ENCODE measurements at regions not wholly inside any gene's neighbourhood (a gene's known extent, or its start where the extent isn't known, plus 50 kb on each side); places are given as distances from the start of the nearest gene placed in this dataset.

DNA sequence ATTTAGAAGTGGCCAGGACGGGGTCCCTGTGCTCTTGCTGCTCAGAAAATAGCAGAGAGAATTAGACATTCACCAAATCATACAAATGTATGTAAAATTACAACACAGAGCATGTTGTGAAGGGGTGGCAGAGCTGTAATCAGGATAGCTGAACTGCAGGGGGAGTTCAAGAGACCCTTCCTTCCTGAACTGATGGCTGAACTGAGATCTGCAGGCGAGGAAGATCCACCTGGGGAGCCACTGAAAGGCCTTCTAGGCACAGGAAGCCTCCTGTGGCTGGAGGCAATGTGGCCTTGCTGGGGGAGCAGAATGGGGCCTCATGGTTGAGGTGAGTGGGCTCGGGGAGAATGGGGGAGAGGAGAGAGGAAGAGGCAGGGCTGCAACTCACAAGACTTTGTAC, 216.5 kb downstream of the PRDM2 start:
- TF ChIP-seq TCF12 (IDR thresholded peaks at IDR 0.05) (no peak), TCF12 (CRISPR knock-in tag; IDR thresholded peaks at IDR 0.05) (no peak), ZNF260 (CRISPR knock-in tag; IDR thresholded peaks at IDR 0.05; ENCODE audit: borderline replicate concordance, low read depth) (no peak), POLR2AphosphoS5 (IDR thresholded peaks at IDR 0.05; ENCODE audit: low read depth, low read length) (no peak), ZNF776 (CRISPR knock-in tag; IDR thresholded peaks at IDR 0.05) (no peak), RFX5 (IDR thresholded peaks at IDR 0.05; ENCODE audit: low read depth, low read length) (no peak)
- TF ChIP-seq, protein P1, sequence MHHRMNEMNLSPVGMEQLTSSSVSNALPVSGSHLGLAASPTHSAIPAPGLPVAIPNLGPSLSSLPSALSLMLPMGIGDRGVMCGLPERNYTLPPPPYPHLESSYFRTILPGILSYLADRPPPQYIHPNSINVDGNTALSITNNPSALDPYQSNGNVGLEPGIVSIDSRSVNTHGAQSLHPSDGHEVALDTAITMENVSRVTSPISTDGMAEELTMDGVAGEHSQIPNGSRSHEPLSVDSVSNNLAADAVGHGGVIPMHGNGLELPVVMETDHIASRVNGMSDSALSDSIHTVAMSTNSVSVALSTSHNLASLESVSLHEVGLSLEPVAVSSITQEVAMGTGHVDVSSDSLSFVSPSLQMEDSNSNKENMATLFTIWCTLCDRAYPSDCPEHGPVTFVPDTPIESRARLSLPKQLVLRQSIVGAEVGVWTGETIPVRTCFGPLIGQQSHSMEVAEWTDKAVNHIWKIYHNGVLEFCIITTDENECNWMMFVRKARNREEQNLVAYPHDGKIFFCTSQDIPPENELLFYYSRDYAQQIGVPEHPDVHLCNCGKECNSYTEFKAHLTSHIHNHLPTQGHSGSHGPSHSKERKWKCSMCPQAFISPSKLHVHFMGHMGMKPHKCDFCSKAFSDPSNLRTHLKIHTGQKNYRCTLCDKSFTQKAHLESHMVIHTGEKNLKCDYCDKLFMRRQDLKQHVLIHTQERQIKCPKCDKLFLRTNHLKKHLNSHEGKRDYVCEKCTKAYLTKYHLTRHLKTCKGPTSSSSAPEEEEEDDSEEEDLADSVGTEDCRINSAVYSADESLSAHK (CRISPR knock-in tag; IDR thresholded peaks at IDR 0.05; ENCODE audit: borderline replicate concordance), result no peak
- TF ChIP-seq, protein P2, sequence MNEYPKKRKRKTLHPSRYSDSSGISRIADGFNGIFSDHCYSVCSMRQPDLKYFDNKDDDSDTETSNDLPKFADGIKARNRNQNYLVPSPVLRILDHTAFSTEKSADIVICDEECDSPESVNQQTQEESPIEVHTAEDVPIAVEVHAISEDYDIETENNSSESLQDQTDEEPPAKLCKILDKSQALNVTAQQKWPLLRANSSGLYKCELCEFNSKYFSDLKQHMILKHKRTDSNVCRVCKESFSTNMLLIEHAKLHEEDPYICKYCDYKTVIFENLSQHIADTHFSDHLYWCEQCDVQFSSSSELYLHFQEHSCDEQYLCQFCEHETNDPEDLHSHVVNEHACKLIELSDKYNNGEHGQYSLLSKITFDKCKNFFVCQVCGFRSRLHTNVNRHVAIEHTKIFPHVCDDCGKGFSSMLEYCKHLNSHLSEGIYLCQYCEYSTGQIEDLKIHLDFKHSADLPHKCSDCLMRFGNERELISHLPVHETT (CRISPR knock-in tag; conservative IDR thresholded peaks at IDR 0.05), result no peak
